ENCODE measurements at regions not wholly inside any gene's neighbourhood (a gene's known extent, or its start where the extent isn't known, plus 50 kb on each side); places are given as distances from the start of the nearest gene placed in this dataset.

DNA sequence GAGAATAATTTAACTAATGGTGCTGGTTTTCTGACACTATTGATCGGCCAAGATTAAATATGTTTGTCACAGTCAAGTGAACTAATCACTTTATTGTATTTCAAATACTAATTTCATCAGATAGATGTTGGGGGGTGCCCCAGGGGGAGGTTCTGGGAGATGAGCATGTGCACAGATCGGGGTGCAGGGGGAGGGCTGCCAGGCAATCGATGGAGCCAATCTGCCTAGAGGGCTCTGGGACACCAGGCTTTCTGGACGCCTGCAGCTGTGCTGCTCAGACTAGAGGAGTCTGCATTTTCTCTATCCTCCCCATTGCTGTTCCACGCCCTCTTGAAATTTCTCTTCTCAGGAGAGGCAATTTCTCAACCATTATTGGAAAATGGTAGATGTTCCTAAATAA lies 100.0 kb upstream of the ALDH1B1 start:
- TF ChIP-seq POLR2AphosphoS5 (IDR thresholded peaks at IDR 0.05) (no peak), POLR2A (IDR thresholded peaks at IDR 0.05; ENCODE audit: low read depth) (no peak), EP300 (IDR thresholded peaks at IDR 0.05) (no peak)
- TF ChIP-seq, protein P1, sequence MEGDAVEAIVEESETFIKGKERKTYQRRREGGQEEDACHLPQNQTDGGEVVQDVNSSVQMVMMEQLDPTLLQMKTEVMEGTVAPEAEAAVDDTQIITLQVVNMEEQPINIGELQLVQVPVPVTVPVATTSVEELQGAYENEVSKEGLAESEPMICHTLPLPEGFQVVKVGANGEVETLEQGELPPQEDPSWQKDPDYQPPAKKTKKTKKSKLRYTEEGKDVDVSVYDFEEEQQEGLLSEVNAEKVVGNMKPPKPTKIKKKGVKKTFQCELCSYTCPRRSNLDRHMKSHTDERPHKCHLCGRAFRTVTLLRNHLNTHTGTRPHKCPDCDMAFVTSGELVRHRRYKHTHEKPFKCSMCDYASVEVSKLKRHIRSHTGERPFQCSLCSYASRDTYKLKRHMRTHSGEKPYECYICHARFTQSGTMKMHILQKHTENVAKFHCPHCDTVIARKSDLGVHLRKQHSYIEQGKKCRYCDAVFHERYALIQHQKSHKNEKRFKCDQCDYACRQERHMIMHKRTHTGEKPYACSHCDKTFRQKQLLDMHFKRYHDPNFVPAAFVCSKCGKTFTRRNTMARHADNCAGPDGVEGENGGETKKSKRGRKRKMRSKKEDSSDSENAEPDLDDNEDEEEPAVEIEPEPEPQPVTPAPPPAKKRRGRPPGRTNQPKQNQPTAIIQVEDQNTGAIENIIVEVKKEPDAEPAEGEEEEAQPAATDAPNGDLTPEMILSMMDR (IDR thresholded peaks at IDR 0.05) = no peak
